Calu3 (cell line): ENCODE measurements at regions not wholly inside any gene's neighbourhood (a gene's known extent, or its start where the extent isn't known, plus 50 kb on each side); places are given as distances from the start of the nearest gene placed in this dataset.

Experiments used
- BruUV-seq: library from RNA; stranded (reverse); fragments of 400-500 nt; replicated peaks from 2 replicates; lab custom pipeline; 2021; lab: Mats Ljungman, UMichigan
- CTCF ChIA-PET: fragments of 300-600 bp; sonication (Branson Sonifier 250); formaldehyde crosslinking; loops from one replicate; lab custom pipeline; 2022; ENCODE audit warnings: antibody characterized with exemption; lab: Charles Lee
- DNase-seq: peaks from one replicate; pipeline ENCODE4 v3.0.0; 2022
- H3K27ac Mint-ChIP-seq: one replicate; pipeline ENCODE4 v1.8.0; 2022; ENCODE audit warnings: mixed read lengths; ENCODE audit not compliant: unreplicated experiment
- H3K27me3 Mint-ChIP-seq: one replicate; pipeline ENCODE4 v1.8.0; 2022; ENCODE audit warnings: mixed read lengths; ENCODE audit not compliant: unreplicated experiment
- H3K36me3 Mint-ChIP-seq: one replicate; pipeline ENCODE4 v1.8.0; 2022; ENCODE audit warnings: mild to moderate bottlenecking, moderate library complexity, mixed read lengths; ENCODE audit not compliant: insufficient read depth, unreplicated experiment
- H3K4me1 Mint-ChIP-seq: one replicate; pipeline ENCODE4 v1.8.0; 2022; ENCODE audit warnings: mild to moderate bottlenecking, low read depth, mixed read lengths; ENCODE audit not compliant: unreplicated experiment
- H3K4me3 Mint-ChIP-seq: one replicate; pipeline ENCODE4 v1.8.0; 2022; ENCODE audit warnings: mild to moderate bottlenecking, low read depth, moderate library complexity, mixed read lengths; ENCODE audit not compliant: unreplicated experiment
- H3K9me3 Mint-ChIP-seq: one replicate; pipeline ENCODE4 v1.8.0; 2022; ENCODE audit warnings: low read depth, mixed read lengths; ENCODE audit not compliant: unreplicated experiment
- intact Hi-C: fragments of 100-400 bp; cut with micrococcal nuclease; formaldehyde crosslinking; loops from one replicate; pipeline ENCODE4 v1.10.0; 2022; ENCODE audit not compliant: unreplicated experiment
- TF ChIP-seq, protein P1 (sequence below): fragments of 200-600 bp; IDR thresholded peaks from one replicate; pipeline ENCODE4 v1.8.0; 2022; ENCODE audit warnings: antibody characterized with exemption; ENCODE audit not compliant: unreplicated experiment

GRCh38 chr1:193701759-193702158 lies 515.3 kb upstream of the B3GALT2 start:
- Mint-ChIP-seq H3K27ac (no peak overlapping the region), H3K27me3 (no peaks in the 10 kb centered on the region), H3K4me3 (no peak overlapping the region), H3K4me1 (peaks cover 9% of the 10 kb centered on the region), H3K36me3 (no peaks in the 10 kb centered on the region), H3K9me3 (peaks cover 2% of the 10 kb centered on the region)
- DNase-seq = no peak
- intact Hi-C loops = no loop called here
- CTCF ChIA-PET = no interaction called here
- BruUV-seq = no TSS peak
- TF ChIP-seq, protein P1, sequence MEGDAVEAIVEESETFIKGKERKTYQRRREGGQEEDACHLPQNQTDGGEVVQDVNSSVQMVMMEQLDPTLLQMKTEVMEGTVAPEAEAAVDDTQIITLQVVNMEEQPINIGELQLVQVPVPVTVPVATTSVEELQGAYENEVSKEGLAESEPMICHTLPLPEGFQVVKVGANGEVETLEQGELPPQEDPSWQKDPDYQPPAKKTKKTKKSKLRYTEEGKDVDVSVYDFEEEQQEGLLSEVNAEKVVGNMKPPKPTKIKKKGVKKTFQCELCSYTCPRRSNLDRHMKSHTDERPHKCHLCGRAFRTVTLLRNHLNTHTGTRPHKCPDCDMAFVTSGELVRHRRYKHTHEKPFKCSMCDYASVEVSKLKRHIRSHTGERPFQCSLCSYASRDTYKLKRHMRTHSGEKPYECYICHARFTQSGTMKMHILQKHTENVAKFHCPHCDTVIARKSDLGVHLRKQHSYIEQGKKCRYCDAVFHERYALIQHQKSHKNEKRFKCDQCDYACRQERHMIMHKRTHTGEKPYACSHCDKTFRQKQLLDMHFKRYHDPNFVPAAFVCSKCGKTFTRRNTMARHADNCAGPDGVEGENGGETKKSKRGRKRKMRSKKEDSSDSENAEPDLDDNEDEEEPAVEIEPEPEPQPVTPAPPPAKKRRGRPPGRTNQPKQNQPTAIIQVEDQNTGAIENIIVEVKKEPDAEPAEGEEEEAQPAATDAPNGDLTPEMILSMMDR = no peak

GRCh38 chr1:193700710-193701355 lies 514.4 kb upstream of the B3GALT2 start:
- Mint-ChIP-seq H3K27ac (no peak overlapping the region), H3K4me3 (no peak overlapping the region), H3K27me3 (no peaks in the 10 kb centered on the region), H3K36me3 (no peaks in the 10 kb centered on the region), H3K9me3 (peaks cover 2% of the 10 kb centered on the region), H3K4me1 (peaks cover 9% of the 10 kb centered on the region)
- CTCF ChIA-PET = no interaction called here
- no peak for DNase-seq
- no TSS peak for BruUV-seq
- intact Hi-C loops = no loop called here
- TF ChIP-seq, protein P1 = no peak

- Mint-ChIP-seq H3K4me1 (peaks cover 9% of the 10 kb centered on the region), H3K9me3 (no peaks in the 10 kb centered on the region), H3K36me3 (no peaks in the 10 kb centered on the region), H3K4me3 (no peak overlapping the region), H3K27me3 (no peaks in the 10 kb centered on the region), H3K27ac (no peak overlapping the region)
- intact Hi-C loops = no loop called here
- TF ChIP-seq, protein P1 = no peak
- no peak for DNase-seq
- no TSS peak for BruUV-seq
- CTCF ChIA-PET = interaction anchor here (0.5 kb wide), 1 partner anchor 70 kb away, joined by 3 read pairs; no protein-coding TSS in a partner anchor
Observed at GRCh38 chr1:193699261-193699660, 512.8 kb upstream of the B3GALT2 start.

DNA sequence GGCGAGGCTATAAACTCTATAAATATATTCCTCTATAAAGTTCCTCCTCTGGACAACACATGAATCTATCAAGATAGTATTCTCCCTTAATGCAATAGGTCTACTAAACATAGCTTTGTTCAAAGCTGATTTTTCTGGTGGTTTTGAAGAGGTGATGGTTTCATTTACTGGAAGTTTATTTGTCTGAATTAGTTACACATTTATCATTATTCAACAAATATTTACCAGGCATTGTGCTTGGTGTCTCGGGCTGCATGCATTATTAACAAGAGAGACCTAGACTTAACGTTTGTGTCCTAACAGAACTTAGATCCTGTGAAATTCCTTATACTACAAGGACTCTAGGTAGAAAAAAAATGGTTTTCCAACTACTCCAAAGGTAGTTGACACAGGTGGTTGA lies 511.4 kb upstream of the B3GALT2 start:
- H3K27ac Mint-ChIP-seq = no peak overlapping the region
- H3K4me3 Mint-ChIP-seq = no peak overlapping the region
- H3K9me3 Mint-ChIP-seq = no peaks in the 10 kb centered on the region
- H3K4me1 Mint-ChIP-seq = peaks cover 9% of the 10 kb centered on the region
- H3K27me3 Mint-ChIP-seq = no peaks in the 10 kb centered on the region
- TF ChIP-seq, protein P1 = no peak
- CTCF ChIA-PET = interaction anchor here (0.6 kb wide), 1 partner anchor 206 kb away, joined by 4 read pairs; no protein-coding TSS in a partner anchor
- BruUV-seq = no TSS peak
- H3K36me3 Mint-ChIP-seq = no peaks in the 10 kb centered on the region
- no peak for DNase-seq
- intact Hi-C loops = no loop called here
